Prostate gland (tissue), 2 donors: ENCODE measurements at regions not wholly inside any gene's neighbourhood (a gene's known extent, or its start where the extent isn't known, plus 50 kb on each side); places are given as distances from the start of the nearest gene placed in this dataset.
"Not testable (repeated sequence)": the region's sequence is repeated elsewhere in the genome, so short reads cannot be mapped to it uniquely, and the experiment has no call there.

Experiments used
- CTCF ChIP-seq, 4 experiments: fragments of 200-600 bp in 2 of 4; fragments of 450-650 bp in 2 of 4; sonication (generic) in 2 of 4; IDR thresholded peaks; 1 replicate in 3 of 4; 2 replicates in 1 of 4; pipeline ENCODE4 v1.5.1; 2016 to 2019; ENCODE audit warnings: antibody characterized with exemption in 4 of 4, mild to moderate bottlenecking in 2 of 4, moderate library complexity in 2 of 4
- POLR2AphosphoS5 ChIP-seq: sonication (generic); formaldehyde crosslinking; IDR thresholded peaks from one replicate; pipeline ENCODE4 v1.6.1; 2017; ENCODE audit warnings: antibody characterized with exemption

GRCh38 chr2:168335254-168335653, 87.9 kb upstream of the STK39 start:
- TF ChIP-seq POLR2AphosphoS5; CTCF (IDR thresholded peaks at IDR 0.05): not testable (repeated sequence)
